T-helper 9 cell (primary cell): ENCODE measurements at regions not wholly inside any gene's neighbourhood (a gene's known extent, or its start where the extent isn't known, plus 50 kb on each side); places are given as distances from the start of the nearest gene placed in this dataset.

ENCODE experiments used
- DNase-seq: peaks from one replicate; pipeline ENCODE4 v3.0.0-alpha.2; 2020

GRCh38 chr13:73421310-73421912 is 362.6 kb downstream of the KLF5 start:
- no peak for DNase-seq

- no peak for DNase-seq
Observed at GRCh38 chr13:73419186-73419585, 360.4 kb downstream of the KLF5 start.

GRCh38 chr13:73417012-73417615 is 358.3 kb downstream of the KLF5 start:
- no peak for DNase-seq

- DNase-seq, result no peak
Observed at GRCh38 chr13:73416093-73416492, 357.3 kb downstream of the KLF5 start.

DNA sequence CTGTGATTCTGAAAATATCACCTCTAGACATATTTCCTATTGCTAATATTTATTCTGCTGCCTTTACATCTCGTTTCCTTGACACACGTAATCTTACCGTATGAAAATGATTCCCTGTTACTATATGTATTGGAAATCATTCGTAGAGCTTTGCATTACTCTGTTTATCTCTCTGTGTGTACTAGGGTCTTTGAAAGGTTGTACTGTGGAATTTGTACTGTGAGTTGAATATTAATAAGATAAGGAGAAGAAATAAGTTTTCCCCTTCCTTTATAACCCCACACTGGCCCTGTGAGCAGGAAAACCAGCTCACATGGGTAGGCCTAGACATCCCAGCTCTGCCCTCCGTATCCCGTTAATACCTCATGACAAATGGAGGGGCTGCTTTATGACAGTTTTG is 354.9 kb downstream of the KLF5 start:
- no peak for DNase-seq

DNA sequence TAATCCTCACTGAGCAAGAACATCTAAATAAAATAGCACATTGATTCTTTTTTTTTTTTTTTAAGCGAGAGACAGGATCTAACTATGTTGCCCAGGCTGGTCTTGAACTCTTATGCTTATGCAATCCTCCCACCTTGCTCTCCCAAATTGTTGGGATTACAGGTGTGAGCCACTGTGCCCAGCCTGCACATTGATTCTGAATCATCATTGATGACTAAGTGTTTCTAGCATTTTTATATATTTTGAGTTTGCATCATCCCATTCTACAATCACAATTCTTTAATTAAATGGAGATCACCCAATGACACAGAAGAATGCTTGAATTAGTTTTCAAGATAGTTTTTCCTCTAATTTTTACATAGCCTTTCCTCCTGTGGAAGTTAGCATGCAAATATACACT is 354.1 kb downstream of the KLF5 start:
- no peak for DNase-seq

DNA sequence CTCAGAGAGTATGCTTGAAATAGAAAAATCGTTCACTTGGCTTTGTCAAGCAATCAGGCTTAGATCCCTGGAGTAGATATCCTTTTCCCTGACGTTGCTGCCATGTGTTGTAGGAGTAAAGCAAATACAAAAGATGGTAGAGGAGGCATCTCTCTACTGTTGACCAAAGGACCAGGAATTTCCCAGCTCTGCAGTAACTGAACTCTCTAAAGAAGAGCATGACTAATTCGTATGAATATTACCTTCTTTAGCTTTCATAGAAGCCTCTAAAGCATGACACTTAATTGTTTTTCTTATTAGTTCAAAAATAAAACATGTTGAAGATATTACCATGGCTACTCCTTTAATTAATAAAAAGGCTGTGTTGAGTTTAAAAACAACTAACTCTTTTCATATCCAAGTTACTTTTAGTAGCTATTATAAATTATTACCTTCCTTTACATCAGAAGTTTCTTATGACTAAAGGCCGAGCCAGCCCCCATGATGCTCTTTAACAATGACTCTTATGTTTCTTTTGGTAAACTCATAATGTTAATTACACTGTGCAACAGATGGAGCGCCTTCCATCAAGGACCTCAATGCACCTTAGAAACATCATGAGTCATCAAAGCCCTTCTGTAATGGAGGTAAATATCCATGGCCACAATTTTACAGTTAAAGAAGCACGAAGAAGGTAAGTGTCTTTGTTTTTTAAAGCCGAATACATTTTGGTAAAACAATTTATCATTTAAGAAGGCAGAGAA is 352.4 kb downstream of the KLF5 start:
- no peak for DNase-seq

DNA sequence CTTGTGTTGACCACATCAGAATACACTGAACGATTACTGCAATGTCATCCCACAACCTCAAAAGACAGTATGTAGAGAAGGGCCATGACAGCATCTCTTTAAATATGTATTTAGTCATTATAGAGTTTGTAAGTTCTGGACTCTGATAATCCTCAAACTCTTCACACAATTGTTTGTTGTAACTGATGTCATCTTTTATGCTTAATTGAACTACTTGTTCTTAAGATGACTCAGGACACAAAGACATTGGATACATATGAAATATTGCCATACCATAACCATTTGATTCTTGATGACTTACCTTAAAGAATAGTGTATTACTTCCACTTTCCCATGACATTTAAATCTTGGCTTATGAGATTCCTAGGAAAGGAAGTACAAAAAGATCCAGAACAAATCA is 347.6 kb downstream of the KLF5 start:
- no peak for DNase-seq

GRCh38 chr13:73404581-73404980 is 345.8 kb downstream of the KLF5 start:
- DNase-seq, result no peak

DNA sequence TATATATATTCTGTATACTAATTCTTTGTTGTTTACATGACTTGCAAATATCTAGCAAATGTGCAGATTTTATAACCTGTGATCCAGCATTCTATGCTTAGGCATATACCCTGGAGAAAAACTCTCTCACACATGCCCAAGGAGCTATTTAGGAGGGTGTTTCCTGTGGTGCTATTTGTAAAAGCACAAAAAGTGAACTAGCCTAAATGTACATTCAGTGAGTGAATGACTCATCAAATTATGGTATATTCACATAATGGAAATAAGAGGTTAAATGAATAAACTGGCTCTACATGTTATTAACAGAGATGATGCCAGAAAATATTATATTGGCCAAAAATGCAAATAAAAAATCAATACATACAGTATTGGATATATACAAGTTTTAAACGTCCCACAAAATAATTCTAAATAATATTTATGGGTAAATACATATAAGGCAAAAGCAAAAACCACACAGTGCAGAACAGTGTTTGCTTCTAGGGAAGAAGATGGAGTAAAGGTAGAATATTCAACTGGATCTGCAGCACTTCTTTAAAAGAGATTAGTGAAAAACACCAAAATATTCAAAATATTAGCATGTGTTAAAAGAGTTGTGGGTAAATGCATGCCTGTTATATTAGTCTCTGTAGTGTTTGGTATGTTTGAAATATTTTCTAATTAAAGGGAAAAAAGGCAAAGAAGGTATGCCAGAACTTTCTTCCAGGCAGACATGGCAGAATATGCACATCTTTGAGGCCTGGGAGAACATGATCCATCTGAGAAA is 344.7 kb downstream of the KLF5 start:
- no peak for DNase-seq

DNA sequence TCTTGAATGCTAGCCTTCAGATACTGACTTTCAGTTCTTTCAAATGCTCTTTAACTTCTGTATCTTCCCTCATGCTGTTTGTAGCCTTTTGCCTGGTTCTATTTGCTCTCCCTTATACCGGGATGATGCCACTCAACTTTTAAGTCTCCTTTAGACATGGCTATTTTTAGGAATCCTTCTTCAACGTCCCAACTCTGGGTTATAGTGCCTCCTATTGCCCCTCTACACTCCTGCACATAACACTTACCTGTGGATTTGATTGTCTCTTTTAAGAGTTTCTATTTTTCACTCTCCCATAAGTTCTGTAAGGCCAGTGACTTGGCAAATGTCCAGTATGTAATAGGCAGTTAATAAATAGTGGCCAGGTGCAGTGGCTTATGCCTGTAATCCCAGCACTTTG is 343.0 kb downstream of the KLF5 start:
- DNase-seq, result no peak

GRCh38 chr13:73399347-73400216 is 340.8 kb downstream of the KLF5 start:
- no peak for DNase-seq

DNA sequence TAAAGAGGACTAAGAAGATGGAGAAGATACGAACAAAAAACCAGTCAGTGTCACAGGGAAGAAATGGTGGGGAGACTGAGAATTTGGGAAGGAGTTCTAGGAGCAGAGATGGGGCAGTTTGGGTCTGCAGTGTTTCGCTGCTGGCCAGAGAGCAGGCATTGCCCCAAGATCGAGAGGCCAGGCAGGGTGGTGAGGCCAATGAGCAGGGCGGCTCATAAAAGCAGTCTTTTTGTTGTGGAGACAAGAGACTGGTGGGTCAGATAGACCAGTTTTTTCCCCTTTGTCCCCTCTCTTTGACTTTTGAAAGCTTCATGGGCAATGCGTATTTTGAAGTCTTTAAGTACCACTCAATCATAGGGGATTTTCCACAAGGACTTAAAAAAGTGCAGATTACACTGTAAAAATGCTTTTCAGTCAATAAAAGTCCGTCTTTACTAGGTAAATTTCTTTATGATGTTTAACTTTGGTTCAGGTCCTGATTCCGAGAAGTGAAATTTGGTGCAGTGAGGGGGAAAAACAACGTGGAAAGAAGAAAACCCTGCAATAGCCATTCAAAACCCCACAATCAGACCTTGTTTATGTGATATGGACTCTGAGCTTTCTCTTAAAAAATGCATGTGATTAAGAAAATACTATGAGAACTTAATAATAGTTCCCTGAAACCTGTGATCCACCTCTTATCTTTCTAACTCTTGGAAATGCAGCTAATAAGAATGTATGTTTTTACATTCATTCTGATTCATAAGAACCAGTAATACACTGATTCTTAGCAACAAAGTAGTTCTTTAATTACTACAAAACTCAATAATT is 338.9 kb downstream of the KLF5 start:
- DNase-seq, result no peak

DNA sequence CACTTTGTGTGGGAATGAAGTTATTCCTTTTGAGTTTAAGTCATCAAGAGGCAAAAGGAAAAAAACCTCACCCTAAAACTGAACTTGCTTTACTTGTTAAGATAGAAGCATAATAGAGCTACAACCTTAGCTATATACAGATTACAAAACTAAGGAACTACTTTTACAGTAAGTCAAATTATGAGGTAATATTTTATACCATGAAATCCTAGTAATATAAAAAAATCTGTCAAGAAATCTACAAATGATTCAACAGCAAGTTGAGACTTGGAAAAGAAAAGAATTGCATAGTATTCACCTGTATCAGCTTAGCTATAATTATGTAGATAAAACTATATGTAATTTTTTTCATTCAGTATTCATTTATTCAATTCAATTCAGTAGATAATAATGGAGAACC is 335.3 kb downstream of the KLF5 start:
- no peak for DNase-seq

DNA sequence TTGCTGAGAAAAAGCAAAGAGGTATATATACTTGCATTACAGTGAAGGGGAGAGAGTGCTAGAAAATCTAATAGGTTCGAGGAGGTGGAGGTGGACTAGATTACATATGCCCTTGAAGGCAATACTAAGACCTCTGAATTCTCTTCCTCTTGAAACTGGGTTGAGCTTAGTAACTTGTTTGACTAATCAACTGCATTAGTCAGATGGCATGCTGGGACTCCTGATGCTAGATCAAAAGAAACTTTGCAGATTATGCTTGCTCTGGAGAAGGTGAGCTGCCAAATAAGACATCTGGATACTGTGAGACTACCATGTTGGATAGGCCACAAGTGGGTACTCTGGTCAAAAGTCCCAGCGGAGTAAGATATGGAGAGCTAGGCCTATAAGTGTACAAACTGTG is 331.3 kb downstream of the KLF5 start:
- DNase-seq, result no peak

- DNase-seq, result no peak
Observed at GRCh38 chr13:73388586-73388985, 329.8 kb downstream of the KLF5 start.

- DNase-seq, result no peak
Observed at GRCh38 chr13:73387318-73387717, 328.5 kb downstream of the KLF5 start.

DNA sequence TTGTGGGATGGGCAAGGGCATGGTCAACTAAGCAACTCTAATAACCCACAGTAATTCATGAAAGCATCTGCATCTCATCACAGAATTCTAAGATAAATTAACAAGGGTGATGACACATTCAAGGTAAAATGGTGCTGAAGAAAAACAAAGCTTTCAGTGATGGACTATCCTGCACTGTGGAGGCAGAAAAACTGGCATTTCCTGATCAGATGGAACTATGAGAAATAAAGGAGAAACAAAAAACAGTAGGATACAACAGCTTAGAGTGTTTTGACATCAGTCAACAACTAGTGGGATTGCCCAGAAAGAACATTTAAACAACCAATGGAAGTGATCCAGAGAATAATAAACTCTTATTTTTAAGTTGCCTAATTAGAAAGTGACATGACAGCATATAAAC is 327.0 kb downstream of the KLF5 start:
- DNase-seq, result no peak

- DNase-seq, result no peak
Observed at GRCh38 chr13:73372666-73373627, 314.1 kb downstream of the KLF5 start.

GRCh38 chr13:73370066-73370465 is 311.3 kb downstream of the KLF5 start:
- DNase-seq, result no peak

GRCh38 chr13:73369095-73369494 is 310.3 kb downstream of the KLF5 start:
- no peak for DNase-seq
